ENCODE measurements at regions not wholly inside any gene's neighbourhood (a gene's known extent, or its start where the extent isn't known, plus 50 kb on each side); places are given as distances from the start of the nearest gene placed in this dataset.

GRCh38 chr1:34330061-34330460, 153.4 kb downstream of the C1orf94 start:
- no peak for DNase-seq (ENCODE audit: low read depth)

DNA sequence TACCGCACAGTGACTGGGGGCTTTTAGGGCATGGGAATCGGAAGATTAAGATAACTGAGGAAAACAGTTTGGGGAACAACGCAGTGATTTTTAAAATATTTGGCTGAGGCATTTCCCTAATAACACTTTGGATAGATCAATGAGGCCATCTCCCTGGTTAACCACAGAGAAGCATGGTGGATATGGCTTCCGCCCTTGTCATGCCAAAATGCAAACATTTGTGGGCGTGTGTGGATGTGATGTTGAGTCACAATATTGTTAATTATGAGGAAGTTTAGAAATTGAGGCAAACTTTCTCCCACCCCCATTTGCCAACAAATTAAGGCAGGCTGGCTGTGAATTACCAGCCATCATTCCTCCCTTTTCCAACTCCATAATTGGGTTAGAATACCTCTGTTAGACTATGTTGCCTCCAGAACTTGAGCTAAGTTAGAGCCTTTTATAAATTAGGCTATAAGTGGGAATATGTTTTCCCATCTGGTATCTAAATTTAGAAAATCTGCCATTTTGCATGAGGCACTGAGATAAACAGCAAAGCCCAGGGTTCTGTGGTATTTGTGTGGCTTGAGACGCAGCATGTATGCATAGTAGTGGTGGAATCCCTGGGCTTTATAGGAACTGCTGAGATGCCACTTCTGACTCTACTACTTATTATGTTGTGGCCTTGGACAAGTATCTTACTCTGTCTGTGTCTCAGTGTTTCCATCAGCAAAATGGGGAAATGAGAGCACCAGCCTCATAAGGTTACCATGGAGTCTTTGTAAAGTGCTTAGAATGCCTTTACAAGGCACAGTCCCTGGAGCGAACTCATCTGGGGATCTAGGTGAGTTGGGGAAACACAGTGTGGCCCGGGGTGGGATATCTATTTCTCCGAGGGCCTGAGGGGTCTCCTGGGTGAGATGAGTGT, 154.6 kb downstream of the C1orf94 start:
- DNase-seq (ENCODE audit: low read depth): no peak

GRCh38 chr1:34332996-34333395, 156.3 kb downstream of the C1orf94 start:
- DNase-seq (ENCODE audit: low read depth): no peak

DNA sequence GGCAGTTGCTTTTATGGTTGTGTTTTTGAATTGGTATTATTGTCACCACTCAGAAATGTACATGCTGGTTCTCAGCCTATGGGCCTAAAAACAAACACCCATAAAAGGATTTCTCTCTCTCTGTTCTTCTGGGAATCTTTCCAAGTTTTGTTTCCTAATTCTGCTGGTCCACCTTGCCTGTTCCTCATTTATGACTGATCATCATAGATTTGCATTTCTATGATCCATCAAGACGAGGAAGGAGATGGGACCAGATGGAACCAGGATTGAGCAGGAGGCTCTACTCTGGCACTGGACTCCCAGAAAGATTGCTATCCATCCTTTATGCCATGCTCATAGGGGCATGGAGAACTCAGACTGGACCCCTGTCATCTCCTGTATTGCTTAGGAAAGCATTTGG, 162.2 kb downstream of the C1orf94 start:
- DNase-seq (ENCODE audit: low read depth): no peak

- DNase-seq (ENCODE audit: low read depth): no peak
Measured at GRCh38 chr1:34341896-34342295, 165.2 kb downstream of the C1orf94 start.

DNA sequence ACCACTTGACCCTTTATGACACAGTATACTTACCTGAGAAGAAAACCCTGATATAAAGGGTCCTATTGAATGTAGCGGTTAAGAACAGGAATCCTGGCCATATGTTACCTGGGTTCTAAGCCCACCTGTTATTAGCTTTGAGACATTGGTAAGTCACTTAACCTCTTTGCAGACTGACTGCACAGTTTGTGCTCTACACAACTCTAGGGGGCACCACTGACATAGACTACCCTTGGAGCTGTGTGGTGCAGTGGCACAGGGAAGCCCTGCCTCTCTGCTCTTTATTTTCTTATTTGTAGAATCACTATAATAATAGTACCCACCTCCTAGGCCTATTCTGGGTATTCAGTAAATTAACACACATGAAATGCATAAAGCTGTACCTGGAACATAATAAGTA, 165.6 kb downstream of the C1orf94 start:
- DNase-seq (ENCODE audit: low read depth): no peak

- no peak for DNase-seq (ENCODE audit: low read depth)
Measured at GRCh38 chr1:34346128-34346527, 169.4 kb downstream of the C1orf94 start.

DNA sequence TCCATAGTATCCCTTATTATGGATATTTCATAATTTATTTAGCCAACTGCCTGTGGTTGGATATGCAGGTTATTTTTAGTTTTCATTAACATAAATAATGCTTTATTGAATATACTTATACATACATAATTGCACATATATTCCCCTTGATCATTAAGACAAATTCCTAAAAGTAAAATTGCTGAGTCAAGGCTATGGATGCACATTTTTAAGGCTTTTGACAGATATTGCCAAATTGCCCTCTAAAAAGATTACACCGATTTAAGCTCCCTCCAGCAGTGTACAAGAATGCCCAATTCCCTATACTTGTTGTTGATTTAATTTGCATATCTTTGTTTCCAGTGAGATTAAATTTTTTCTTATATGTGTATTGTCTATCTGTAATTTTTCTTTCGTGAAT, 176.7 kb downstream of the C1orf94 start:
- DNase-seq (ENCODE audit: low read depth): no peak

DNA sequence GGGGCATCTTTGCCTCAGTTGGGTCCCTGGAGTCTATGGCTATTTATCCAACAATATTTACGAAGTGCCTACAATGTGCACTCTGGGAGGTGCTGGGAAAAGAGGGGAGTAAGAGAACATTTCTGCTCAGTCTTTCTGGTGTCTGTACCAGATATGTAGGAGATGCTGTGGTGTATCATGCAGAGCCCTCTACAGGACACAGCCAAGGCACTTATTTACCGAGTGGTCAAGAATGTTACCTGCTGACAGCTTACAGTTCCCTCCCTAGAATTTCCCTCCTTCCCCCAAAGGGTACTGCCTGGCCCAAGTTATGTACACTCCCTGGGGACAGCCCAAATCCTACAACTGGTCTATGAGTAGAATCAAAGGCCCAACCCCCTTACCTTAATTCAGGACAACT, 177.7 kb downstream of the C1orf94 start:
- DNase-seq (ENCODE audit: low read depth): no peak

GRCh38 chr1:34356853-34357252, 180.1 kb downstream of the C1orf94 start:
- no peak for DNase-seq (ENCODE audit: low read depth)

DNA sequence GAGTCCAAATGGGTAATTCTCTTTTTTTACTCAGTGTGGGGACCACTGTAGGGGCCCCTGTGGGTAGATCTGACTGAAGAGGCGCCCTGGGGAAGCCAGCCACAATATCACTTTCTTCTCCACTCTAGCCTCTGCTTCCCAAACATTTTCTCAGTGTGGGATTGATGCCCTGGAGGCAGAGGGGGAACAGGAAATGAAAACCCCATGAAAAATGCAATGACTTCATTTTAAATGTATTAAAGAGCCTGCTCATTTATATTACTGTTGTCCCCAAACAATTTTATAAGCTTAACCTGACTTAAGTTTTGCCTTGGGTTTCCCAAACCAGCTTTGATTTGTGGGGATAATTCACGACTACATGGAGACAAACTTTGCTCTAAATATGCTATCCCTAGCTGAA, 181.9 kb downstream of the C1orf94 start:
- DNase-seq (ENCODE audit: low read depth): peak; percentile 36

GRCh38 chr1:34359411-34359810, 182.7 kb downstream of the C1orf94 start:
- no peak for DNase-seq (ENCODE audit: low read depth)

- DNase-seq (ENCODE audit: low read depth): no peak
Measured at GRCh38 chr1:34360574-34360973, 183.9 kb downstream of the C1orf94 start.

DNA sequence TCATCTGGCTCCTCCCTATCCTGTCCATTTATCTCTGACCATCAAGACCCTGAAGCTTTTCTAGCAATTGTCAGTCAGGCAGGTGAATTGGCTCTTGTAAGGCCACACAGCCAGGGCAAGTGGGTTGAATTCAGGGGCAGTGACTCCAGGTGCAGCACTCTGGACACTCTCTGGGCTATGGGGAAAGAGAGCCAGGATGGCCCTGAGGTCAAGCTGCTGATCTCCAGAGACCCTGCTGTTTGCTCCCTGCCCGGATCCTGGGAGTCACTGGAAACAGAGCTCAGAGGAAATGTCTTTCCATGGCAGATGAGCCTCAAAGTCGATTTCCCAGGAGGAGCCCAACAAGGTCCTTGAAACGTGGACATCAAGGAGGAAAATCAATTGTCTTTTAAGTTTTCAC, 184.4 kb downstream of the C1orf94 start:
- DNase-seq (ENCODE audit: low read depth): no peak

- DNase-seq (ENCODE audit: low read depth): no peak
Measured at GRCh38 chr1:34361781-34362357, 185.2 kb downstream of the C1orf94 start.

GRCh38 chr1:34362949-34363348, 186.2 kb downstream of the C1orf94 start:
- DNase-seq (ENCODE audit: low read depth): no peak

GRCh38 chr1:34363447-34363846, 186.7 kb downstream of the C1orf94 start:
- DNase-seq (ENCODE audit: low read depth): no peak

- no peak for DNase-seq (ENCODE audit: low read depth)
Measured at GRCh38 chr1:34363915-34364314, 187.2 kb downstream of the C1orf94 start.

DNA sequence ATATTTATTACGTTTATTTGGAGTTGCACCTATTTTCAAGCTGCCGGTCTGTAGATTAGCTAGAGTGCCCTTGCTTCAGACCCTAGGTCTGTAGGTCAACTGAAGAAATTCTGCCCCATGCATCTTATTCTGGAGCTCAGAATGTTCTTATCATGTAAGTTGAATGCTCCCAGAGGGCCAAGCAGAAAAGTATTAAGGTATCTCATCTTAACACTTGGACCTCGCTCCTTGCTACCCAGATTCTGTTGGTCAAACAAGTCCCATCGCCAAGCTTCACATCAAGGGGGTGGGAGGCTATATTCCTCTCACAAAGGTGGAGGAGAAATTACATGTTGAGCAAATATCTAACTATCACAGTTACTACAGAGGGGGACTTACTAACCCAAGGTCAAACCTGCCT, 187.7 kb downstream of the C1orf94 start:
- DNase-seq (ENCODE audit: low read depth): no peak

GRCh38 chr1:34365295-34365694, 188.6 kb downstream of the C1orf94 start:
- no peak for DNase-seq (ENCODE audit: low read depth)

GRCh38 chr1:34366875-34367624, 190.3 kb downstream of the C1orf94 start:
- DNase-seq (ENCODE audit: low read depth): no peak

GRCh38 chr1:34367954-34368353, 191.2 kb downstream of the C1orf94 start:
- no peak for DNase-seq (ENCODE audit: low read depth)
